HG03460 (cell line): ENCODE measurements at regions not wholly inside any gene's neighbourhood (a gene's known extent, or its start where the extent isn't known, plus 50 kb on each side); places are given as distances from the start of the nearest gene placed in this dataset.
"Not testable (repeated sequence)": the region's sequence is repeated elsewhere in the genome, so short reads cannot be mapped to it uniquely, and the experiment has no call there.

Experiments
- ATAC-seq: cut with Tn5 transposase; IDR thresholded peaks from one replicate; pipeline ENCODE4 v1.9.1; 2021; ENCODE audit not compliant: unreplicated experiment

- not testable (repeated sequence) for ATAC-seq
Observed at GRCh38 chr4:189627041-189627440, 313.6 kb upstream of the FRG1 start.

- ATAC-seq: not testable (repeated sequence)
Observed at GRCh38 chr4:189629733-189630132, 310.9 kb upstream of the FRG1 start.

- ATAC-seq: peak; percentile 81
Observed at GRCh38 chr4:189630913-189631567, 309.6 kb upstream of the FRG1 start.

- ATAC-seq: not testable (repeated sequence)
Observed at GRCh38 chr4:189631568-189631916, 309.1 kb upstream of the FRG1 start.

- ATAC-seq: not testable (repeated sequence)
Observed at GRCh38 chr4:189650436-189650835, 290.2 kb upstream of the FRG1 start.

GRCh38 chr4:189653130-189653653 lies 287.5 kb upstream of the FRG1 start:
- not testable (repeated sequence) for ATAC-seq

- not testable (repeated sequence) for ATAC-seq
Observed at GRCh38 chr4:189653983-189654382, 286.7 kb upstream of the FRG1 start.

- not testable (repeated sequence) for ATAC-seq
Observed at GRCh38 chr4:189654396-189654795, 286.3 kb upstream of the FRG1 start.

- not testable (repeated sequence) for ATAC-seq
Observed at GRCh38 chr4:189655817-189656216, 284.9 kb upstream of the FRG1 start.

GRCh38 chr4:189656641-189657040 lies 284.0 kb upstream of the FRG1 start:
- no peak for ATAC-seq

GRCh38 chr4:189658259-189658658 lies 282.4 kb upstream of the FRG1 start:
- not testable (repeated sequence) for ATAC-seq

GRCh38 chr4:189658831-189659230 lies 281.8 kb upstream of the FRG1 start:
- not testable (repeated sequence) for ATAC-seq

GRCh38 chr4:189659287-189659686 lies 281.4 kb upstream of the FRG1 start:
- no peak for ATAC-seq

- ATAC-seq: no peak
Observed at GRCh38 chr4:189660722-189661360, 279.8 kb upstream of the FRG1 start.

GRCh38 chr4:189664693-189665250 lies 275.9 kb upstream of the FRG1 start:
- ATAC-seq: no peak

- not testable (repeated sequence) for ATAC-seq
Observed at GRCh38 chr4:189665712-189666305, 274.9 kb upstream of the FRG1 start.

GRCh38 chr4:189667386-189667785 lies 273.3 kb upstream of the FRG1 start:
- ATAC-seq: not testable (repeated sequence)

GRCh38 chr4:189697675-189698245 lies 242.9 kb upstream of the FRG1 start:
- ATAC-seq: not testable (repeated sequence)

- not testable (repeated sequence) for ATAC-seq
Observed at GRCh38 chr4:189703000-189703399, 237.7 kb upstream of the FRG1 start.

- ATAC-seq: not testable (repeated sequence)
Observed at GRCh38 chr4:189706821-189707220, 233.9 kb upstream of the FRG1 start.

GRCh38 chr4:189707227-189707626 lies 233.4 kb upstream of the FRG1 start:
- not testable (repeated sequence) for ATAC-seq
